ENCODE measurements at regions not wholly inside any gene's neighbourhood (a gene's known extent, or its start where the extent isn't known, plus 50 kb on each side); places are given as distances from the start of the nearest gene placed in this dataset.
A peak's percentile ranks its signal among the peaks of the same experiment; 100 is the strongest.

GRCh38 chr10:42981358-42982236 lies 95.3 kb upstream of the RET start:
- Histone ChIP-seq H3K27ac (no peak overlapping the region), H3K9me3 (no peaks in the 10 kb centered on the region), H3K4me1 (no peaks in the 10 kb centered on the region), H3K36me3 (no peaks in the 10 kb centered on the region), H3K27me3 (peaks cover 0 to 6% (median 0%) of the 10 kb centered on the region in 7 donors), H3K4me3 (no peak overlapping the region)
- DNase-seq (no peak), ATAC-seq (peak in 2 of 8 donors; percentile 17 to 32)
- intact Hi-C loops (cut with DNase I): no loop called here
- WGBS, 2 donors: 68 to 74% methylated on average over 26 of the region's 26 CpGs
- no peak for TF ChIP-seq CTCF (IDR thresholded peaks at IDR 0.05)

GRCh38 chr10:42982891-42983506 lies 93.9 kb upstream of the RET start:
- 74% methylated on average over 12 of the region's 12 CpGs for WGBS, 2 donors
- no peaks in the 10 kb centered on the region for H3K36me3 ChIP-seq
- no peak for DNase-seq
- no peak overlapping the region for H3K27ac ChIP-seq
- no peaks in the 10 kb centered on the region for H3K9me3 ChIP-seq
- intact Hi-C loops (cut with DNase I): no loop called here
- no peaks in the 10 kb centered on the region for H3K4me1 ChIP-seq
- TF ChIP-seq CTCF (IDR thresholded peaks at IDR 0.05): no peak
- ATAC-seq: no peak
- no peak overlapping the region for H3K4me3 ChIP-seq
- peaks cover 0 to 6% (median 0%) of the 10 kb centered on the region in 7 donors for H3K27me3 ChIP-seq

GRCh38 chr10:42983591-42983990 lies 93.3 kb upstream of the RET start:
- DNase-seq (no peak), ATAC-seq (no peak)
- H3K27me3 ChIP-seq: peaks cover 0 to 6% (median 0%) of the 10 kb centered on the region in 7 donors
- H3K27ac ChIP-seq: no peak overlapping the region
- no peak overlapping the region for H3K4me3 ChIP-seq
- no peak for TF ChIP-seq CTCF (IDR thresholded peaks at IDR 0.05)
- 75% methylated on average over 6 of the region's 6 CpGs for WGBS, 2 donors
- no peaks in the 10 kb centered on the region for H3K36me3 ChIP-seq
- intact Hi-C loops (cut with DNase I): no loop called here
- no peaks in the 10 kb centered on the region for H3K4me1 ChIP-seq
- H3K9me3 ChIP-seq: no peaks in the 10 kb centered on the region

- Histone ChIP-seq H3K4me1 (no peaks in the 10 kb centered on the region), H3K4me3 (no peak overlapping the region), H3K27me3 (peaks cover 0 to 4% (median 0%) of the 10 kb centered on the region in 7 donors), H3K9me3 (no peaks in the 10 kb centered on the region), H3K36me3 (no peaks in the 10 kb centered on the region), H3K27ac (no peak overlapping the region)
- intact Hi-C loops (cut with DNase I): no loop called here
- ATAC-seq: no peak
- WGBS, 2 donors: 74 to 81% methylated on average over 8 of the region's 8 CpGs
- TF ChIP-seq CTCF (IDR thresholded peaks at IDR 0.05): no peak
- no peak for DNase-seq
Measured at GRCh38 chr10:42984035-42984610, 92.7 kb upstream of the RET start.
